ENCODE measurements at regions not wholly inside any gene's neighbourhood (a gene's known extent, or its start where the extent isn't known, plus 50 kb on each side); places are given as distances from the start of the nearest gene placed in this dataset.

GRCh38 chr11:16604794-16605388, 133.6 kb upstream of the C11orf58 start (continued):
- TF ChIP-seq TIGD3 (CRISPR knock-in tag; IDR thresholded peaks at IDR 0.05; ENCODE audit: borderline replicate concordance) (no peak), ZNF644 (CRISPR knock-in tag; IDR thresholded peaks at IDR 0.05; ENCODE audit: low read depth) (no peak), CCDC6 (CRISPR knock-in tag; IDR thresholded peaks at IDR 0.05) (peak; percentile 40; the same call in 1 of the 2 replicates), ZBED4 (CRISPR knock-in tag; IDR thresholded peaks at IDR 0.05; ENCODE audit: borderline replicate concordance) (0 out of 2 replicates have a peak, but pooled peaks have one; percentile 11), GLI4 (CRISPR knock-in tag; IDR thresholded peaks at IDR 0.05; ENCODE audit: borderline replicate concordance) (no peak), STAT5B (CRISPR knock-in tag; IDR thresholded peaks at IDR 0.05) (no peak), AHDC1 (CRISPR knock-in tag; IDR thresholded peaks at IDR 0.05; ENCODE audit: borderline replicate concordance) (no peak), KLF11 (CRISPR knock-in tag; IDR thresholded peaks at IDR 0.05) (no peak), KAT8 (CRISPR knock-in tag; IDR thresholded peaks at IDR 0.05) (no peak), NFYB (CRISPR knock-in tag; IDR thresholded peaks at IDR 0.05) (no peak), MYNN (CRISPR knock-in tag; IDR thresholded peaks at IDR 0.05; ENCODE audit: low read depth) (no peak), ZNF280D (CRISPR knock-in tag; IDR thresholded peaks at IDR 0.05) (no peak), NAIF1 (CRISPR knock-in tag; IDR thresholded peaks at IDR 0.05; ENCODE audit: borderline replicate concordance) (no peak), CEBPB (IDR thresholded peaks at IDR 0.05; ENCODE audit: borderline replicate concordance, low read depth, low read length) (no peak), HDAC2 (CRISPR knock-in tag; IDR thresholded peaks at IDR 0.05) (no peak), HNF4A (CRISPR knock-in tag; IDR thresholded peaks at IDR 0.05) (no peak)
